ENCODE measurements at regions not wholly inside any gene's neighbourhood (a gene's known extent, or its start where the extent isn't known, plus 50 kb on each side); places are given as distances from the start of the nearest gene placed in this dataset.

GRCh38 chr1:5506634-5507033 is 485.6 kb downstream of the NPHP4 start:
- CTCF ChIA-PET: interaction anchor here (1.2 kb wide), 1 partner anchor 469 kb away, joined by 3 read pairs; no protein-coding TSS in a partner anchor
- POLR2A ChIA-PET: no interaction called here
- no peaks in the 10 kb centered on the region for H3K4me1 Mint-ChIP-seq
- intact Hi-C loops (cut with micrococcal nuclease): no loop called here
- no peaks in the 10 kb centered on the region for H3K9me3 Mint-ChIP-seq
- DNase-seq (no peak), ATAC-seq (ENCODE audit: low read depth) (no peak)
- no peaks in the 10 kb centered on the region for H3K36me3 Mint-ChIP-seq (ENCODE audit: low read depth)
- H3K4me3 Mint-ChIP-seq: no peak overlapping the region
- H3K27me3 Mint-ChIP-seq: peaks cover 7% of the 10 kb centered on the region
- no peak for TF ChIP-seq CTCF (IDR thresholded peaks at IDR 0.05)
- H3K27ac Mint-ChIP-seq: no peak overlapping the region

GRCh38 chr1:5505944-5506343 is 486.3 kb downstream of the NPHP4 start:
- Mint-ChIP-seq H3K4me3 (no peak overlapping the region), H3K4me1 (no peaks in the 10 kb centered on the region), H3K9me3 (no peaks in the 10 kb centered on the region), H3K27ac (no peak overlapping the region), H3K27me3 (peaks cover 7% of the 10 kb centered on the region), H3K36me3 (ENCODE audit: low read depth) (no peaks in the 10 kb centered on the region)
- intact Hi-C loops (cut with micrococcal nuclease): no loop called here
- CTCF ChIA-PET: interaction anchor here (0.6 kb wide), 1 partner anchor 464 kb away, joined by 3 read pairs; no protein-coding TSS in a partner anchor
- no peak for TF ChIP-seq CTCF (IDR thresholded peaks at IDR 0.05)
- POLR2A ChIA-PET: no interaction called here
- ATAC-seq (ENCODE audit: low read depth) (no peak), DNase-seq (no peak)

- intact Hi-C loops (cut with micrococcal nuclease): no loop called here
- ChIA-PET CTCF (interaction anchor here (1.0 kb wide), 1 partner anchor 10 kb away, joined by 3 read pairs; no protein-coding TSS in a partner anchor), POLR2A (no interaction called here)
- ATAC-seq (ENCODE audit: low read depth) (no peak), DNase-seq (no peak)
- Mint-ChIP-seq H3K9me3 (no peaks in the 10 kb centered on the region), H3K27ac (no peak overlapping the region), H3K4me3 (no peak overlapping the region), H3K4me1 (no peaks in the 10 kb centered on the region), H3K27me3 (peaks cover 2% of the 10 kb centered on the region), H3K36me3 (ENCODE audit: low read depth) (no peaks in the 10 kb centered on the region)
- no peak for TF ChIP-seq CTCF (IDR thresholded peaks at IDR 0.05)
Observed at GRCh38 chr1:5504364-5504740, 487.9 kb downstream of the NPHP4 start.

GRCh38 chr1:5503556-5504363 is 488.5 kb downstream of the NPHP4 start:
- ChIA-PET POLR2A (no interaction called here), CTCF (interaction anchor here (1.0 kb wide), 1 partner anchor 11 kb away, joined by 3 read pairs; no protein-coding TSS in a partner anchor)
- Mint-ChIP-seq H3K36me3 (ENCODE audit: low read depth) (no peaks in the 10 kb centered on the region), H3K4me1 (no peaks in the 10 kb centered on the region), H3K4me3 (no peak overlapping the region), H3K9me3 (no peaks in the 10 kb centered on the region), H3K27me3 (peaks cover 2% of the 10 kb centered on the region), H3K27ac (no peak overlapping the region)
- intact Hi-C loops (cut with micrococcal nuclease): no loop called here
- no peak for ATAC-seq (ENCODE audit: low read depth)
- no peak for TF ChIP-seq CTCF (IDR thresholded peaks at IDR 0.05)
- DNase-seq: no peak

- Mint-ChIP-seq H3K4me3 (no peak overlapping the region), H3K27me3 (peaks cover 2% of the 10 kb centered on the region), H3K36me3 (ENCODE audit: low read depth) (no peaks in the 10 kb centered on the region), H3K9me3 (no peaks in the 10 kb centered on the region), H3K27ac (no peak overlapping the region), H3K4me1 (no peaks in the 10 kb centered on the region)
- POLR2A ChIA-PET: no interaction called here
- CTCF ChIA-PET: no interaction called here
- ATAC-seq (ENCODE audit: low read depth) (no peak), DNase-seq (no peak)
- TF ChIP-seq CTCF (IDR thresholded peaks at IDR 0.05): no peak
- intact Hi-C loops (cut with micrococcal nuclease): no loop called here
Observed at GRCh38 chr1:5502311-5503194, 489.7 kb downstream of the NPHP4 start.

Measured in activated B cell treated with CpG ODN at 0.5 μM for 24 hours (primary cell).